Upper lobe of right lung (tissue), 1 donor: ENCODE measurements at regions not wholly inside any gene's neighbourhood (a gene's known extent, or its start where the extent isn't known, plus 50 kb on each side); places are given as distances from the start of the nearest gene placed in this dataset.
"Not testable (repeated sequence)": the region's sequence is repeated elsewhere in the genome, so short reads cannot be mapped to it uniquely, and the experiment has no call there.

Experiments used
- ATAC-seq: fragments of 200-7000 bp; cut with Tn5 transposase; one replicate; pipeline ENCODE4 v1.9.1; 2020; ENCODE audit warnings: mild to moderate bottlenecking, moderate library complexity
- DNase-seq: peaks from one replicate; pipeline ENCODE4 v3.0.0-alpha.2; 2020
- H3K27ac ChIP-seq: fragments of 200-600 bp; one replicate; pipeline ENCODE4 v1.8.0; 2022
- H3K27me3 ChIP-seq: fragments of 200-600 bp; one replicate; pipeline ENCODE4 v1.8.0; 2022; ENCODE audit warnings: mild to moderate bottlenecking
- H3K36me3 ChIP-seq: fragments of 200-600 bp; one replicate; pipeline ENCODE4 v1.8.0; 2022
- H3K4me1 ChIP-seq: fragments of 200-600 bp; one replicate; pipeline ENCODE4 v1.8.0; 2022
- H3K4me3 ChIP-seq: fragments of 200-600 bp; one replicate; pipeline ENCODE4 v1.8.0; 2022; ENCODE audit warnings: mild to moderate bottlenecking
- H3K9me3 ChIP-seq: fragments of 200-600 bp; one replicate; pipeline ENCODE4 v1.8.0; 2022
- intact Hi-C: fragments of 100-400 bp; cut with DNase I; formaldehyde crosslinking; loops from one replicate; pipeline ENCODE4 v1.11.0; 2022
- TF ChIP-seq, protein P1 (sequence below): fragments of 200-600 bp; IDR thresholded peaks from one replicate; pipeline ENCODE4 v1.8.0; 2022; ENCODE audit warnings: antibody characterized with exemption
- donor health status: DM: no; HTN: yes; CAD: no; lungs with severe emphysema.

DNA sequence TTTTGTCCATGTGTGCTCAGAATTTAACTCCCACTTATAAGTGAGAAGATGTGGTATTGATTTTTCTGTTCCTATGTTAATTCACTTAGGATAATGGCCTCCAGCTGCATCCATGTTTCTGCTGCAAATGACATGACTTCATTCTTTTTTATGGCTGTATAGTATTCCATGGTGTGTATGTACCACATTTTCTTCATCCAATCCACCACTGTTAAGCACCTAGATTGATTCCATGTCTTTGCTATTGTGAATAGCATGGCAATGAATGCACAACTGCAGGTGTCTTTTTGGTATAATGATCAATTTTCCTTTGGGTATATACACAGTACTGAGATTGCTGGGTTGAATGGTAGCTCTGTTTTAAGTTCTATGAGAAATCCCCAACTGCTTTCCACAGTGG, 657.7 kb downstream of the ETNK1 start:
- intact Hi-C loops = no loop called here
- H3K4me1 ChIP-seq = no peaks in the 10 kb centered on the region
- no peaks in the 10 kb centered on the region for H3K9me3 ChIP-seq
- no peak overlapping the region for H3K27ac ChIP-seq
- ATAC-seq = no peak
- TF ChIP-seq, protein P1, sequence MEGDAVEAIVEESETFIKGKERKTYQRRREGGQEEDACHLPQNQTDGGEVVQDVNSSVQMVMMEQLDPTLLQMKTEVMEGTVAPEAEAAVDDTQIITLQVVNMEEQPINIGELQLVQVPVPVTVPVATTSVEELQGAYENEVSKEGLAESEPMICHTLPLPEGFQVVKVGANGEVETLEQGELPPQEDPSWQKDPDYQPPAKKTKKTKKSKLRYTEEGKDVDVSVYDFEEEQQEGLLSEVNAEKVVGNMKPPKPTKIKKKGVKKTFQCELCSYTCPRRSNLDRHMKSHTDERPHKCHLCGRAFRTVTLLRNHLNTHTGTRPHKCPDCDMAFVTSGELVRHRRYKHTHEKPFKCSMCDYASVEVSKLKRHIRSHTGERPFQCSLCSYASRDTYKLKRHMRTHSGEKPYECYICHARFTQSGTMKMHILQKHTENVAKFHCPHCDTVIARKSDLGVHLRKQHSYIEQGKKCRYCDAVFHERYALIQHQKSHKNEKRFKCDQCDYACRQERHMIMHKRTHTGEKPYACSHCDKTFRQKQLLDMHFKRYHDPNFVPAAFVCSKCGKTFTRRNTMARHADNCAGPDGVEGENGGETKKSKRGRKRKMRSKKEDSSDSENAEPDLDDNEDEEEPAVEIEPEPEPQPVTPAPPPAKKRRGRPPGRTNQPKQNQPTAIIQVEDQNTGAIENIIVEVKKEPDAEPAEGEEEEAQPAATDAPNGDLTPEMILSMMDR = no peak
- H3K27me3 ChIP-seq = no peaks in the 10 kb centered on the region
- no peaks in the 10 kb centered on the region for H3K36me3 ChIP-seq
- DNase-seq = no peak
- H3K4me3 ChIP-seq = no peak overlapping the region

DNA sequence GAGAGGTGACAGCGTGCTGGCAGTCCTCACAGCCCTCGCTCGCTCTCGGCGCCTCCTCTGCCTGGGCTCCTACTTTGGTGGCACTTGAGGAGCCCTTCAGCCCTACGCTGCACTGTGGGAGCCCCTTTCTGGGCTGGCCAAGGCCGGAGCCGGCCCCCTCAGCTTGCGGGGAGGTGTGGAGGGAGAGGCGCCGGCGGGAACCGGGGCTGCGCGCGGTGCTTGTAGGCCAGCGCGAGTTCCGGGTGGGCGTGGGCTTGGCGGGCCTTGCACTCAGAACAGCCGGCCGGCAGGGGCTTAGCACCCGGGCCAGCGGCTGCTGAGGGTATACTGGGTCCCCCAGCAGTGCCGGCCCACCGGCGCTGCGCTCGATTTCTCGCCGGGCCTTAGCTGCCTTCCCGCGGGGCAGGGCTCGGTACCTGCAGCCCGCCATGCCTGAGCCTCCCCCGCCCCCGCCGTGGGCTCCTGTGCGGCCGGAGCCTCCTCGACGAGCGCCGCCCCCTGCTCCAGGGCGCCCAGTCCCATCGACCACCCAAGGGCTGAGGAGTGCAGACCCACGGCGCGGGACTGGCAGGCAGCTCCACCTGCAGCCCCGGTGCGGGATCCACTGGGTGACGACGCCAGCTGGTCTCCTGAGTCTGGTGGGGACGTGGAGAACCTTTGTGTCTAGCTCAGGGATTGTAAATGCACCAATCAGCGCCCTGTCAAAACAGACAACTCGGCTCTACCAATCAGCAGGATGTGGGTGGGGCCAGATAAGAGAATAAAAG, 661.0 kb downstream of the ETNK1 start:
- H3K4me1 ChIP-seq, intact Hi-C loops, ATAC-seq, DNase-seq, H3K27me3 ChIP-seq, H3K9me3 ChIP-seq, H3K4me3 ChIP-seq, H3K27ac ChIP-seq, H3K36me3 ChIP-seq: not testable (repeated sequence)

DNA sequence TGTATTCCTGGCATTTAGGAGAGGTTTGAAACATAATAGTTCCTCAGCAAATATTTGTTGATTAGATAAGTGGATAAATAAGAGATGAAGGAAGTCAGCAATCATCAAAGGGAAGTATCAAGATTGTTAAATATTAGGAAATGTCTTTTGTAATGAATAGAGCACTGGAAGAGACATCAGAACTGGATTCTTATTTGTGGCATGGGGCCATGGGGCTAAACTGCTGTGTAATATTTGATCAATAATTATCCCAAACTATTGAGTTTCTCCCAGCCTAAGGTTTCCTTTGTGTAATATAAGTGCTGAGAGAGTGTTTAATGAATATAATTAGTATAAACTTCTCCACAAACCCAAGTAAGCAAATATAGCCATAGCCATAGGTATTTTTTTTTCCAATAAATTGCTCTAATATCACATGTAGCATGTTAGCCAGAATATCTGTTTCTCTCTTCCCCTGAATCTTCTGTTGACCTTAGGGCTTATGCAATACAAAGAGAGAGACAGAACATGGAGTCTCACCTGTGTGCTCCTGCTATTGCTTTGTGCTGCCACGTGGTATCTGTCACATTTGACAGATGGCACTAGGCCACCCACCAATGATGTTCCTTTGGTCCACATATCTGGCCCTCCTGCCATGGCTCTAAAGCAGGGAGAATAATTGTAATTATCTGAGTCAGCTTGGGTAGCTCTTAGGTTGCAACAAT, 658.7 kb downstream of the SOX5 start:
- no peak overlapping the region for H3K4me3 ChIP-seq
- intact Hi-C loops = no loop called here
- no peak for ATAC-seq
- H3K27ac ChIP-seq = no peak overlapping the region
- DNase-seq = no peak
- H3K27me3 ChIP-seq = no peaks in the 10 kb centered on the region
- no peaks in the 10 kb centered on the region for H3K9me3 ChIP-seq
- no peaks in the 10 kb centered on the region for H3K4me1 ChIP-seq
- H3K36me3 ChIP-seq = no peaks in the 10 kb centered on the region
- TF ChIP-seq, protein P1 = no peak

DNA sequence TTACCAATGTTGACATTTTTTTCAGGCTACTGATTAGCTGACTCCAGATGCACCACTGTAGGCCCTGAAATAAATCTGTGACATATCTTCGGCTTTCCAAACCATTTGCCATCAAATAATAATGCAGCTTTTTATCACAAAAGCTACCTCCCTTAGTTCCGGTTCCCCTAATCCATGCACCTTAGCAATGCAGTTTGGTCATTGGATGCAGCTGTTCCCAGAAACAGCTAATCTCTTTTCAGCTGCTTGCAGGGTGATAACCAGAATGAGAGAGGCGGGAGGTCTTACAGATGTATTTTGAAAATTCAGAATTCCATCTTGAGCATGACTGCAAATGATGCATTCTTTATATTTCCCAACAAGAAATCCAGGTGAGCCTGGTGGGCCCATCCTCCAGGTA, 646.2 kb downstream of the SOX5 start:
- Histone ChIP-seq H3K27me3 (no peaks in the 10 kb centered on the region), H3K4me3 (no peak overlapping the region), H3K9me3 (no peaks in the 10 kb centered on the region), H3K36me3 (no peaks in the 10 kb centered on the region), H3K27ac (no peak overlapping the region), H3K4me1 (no peaks in the 10 kb centered on the region)
- DNase-seq = no peak
- TF ChIP-seq, protein P1 = no peak
- intact Hi-C loops = no loop called here
- no peak for ATAC-seq

DNA sequence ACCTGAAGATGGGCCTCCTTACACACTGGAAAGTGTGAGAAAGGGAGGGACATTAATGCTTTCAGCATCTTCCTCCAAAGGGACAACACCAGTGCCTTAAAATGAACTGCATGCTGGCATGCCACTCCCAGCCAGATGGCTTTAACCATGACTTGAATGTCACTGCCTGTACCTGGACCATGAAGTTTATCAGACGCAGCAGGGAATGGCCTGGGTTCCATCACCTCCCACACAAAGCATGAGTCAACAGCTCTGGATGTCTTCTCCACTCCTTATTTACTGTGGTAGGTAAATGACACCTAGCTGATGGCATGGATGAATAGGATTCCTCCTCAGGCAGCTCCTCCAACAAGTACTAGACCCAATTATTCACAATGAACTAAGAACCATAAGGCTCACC, 645.6 kb downstream of the SOX5 start:
- intact Hi-C loops = no loop called here
- no peaks in the 10 kb centered on the region for H3K4me1 ChIP-seq
- DNase-seq = no peak
- no peak overlapping the region for H3K4me3 ChIP-seq
- no peaks in the 10 kb centered on the region for H3K36me3 ChIP-seq
- TF ChIP-seq, protein P1 = no peak
- no peaks in the 10 kb centered on the region for H3K27me3 ChIP-seq
- ATAC-seq = no peak
- H3K27ac ChIP-seq = no peak overlapping the region
- H3K9me3 ChIP-seq = no peaks in the 10 kb centered on the region

DNA sequence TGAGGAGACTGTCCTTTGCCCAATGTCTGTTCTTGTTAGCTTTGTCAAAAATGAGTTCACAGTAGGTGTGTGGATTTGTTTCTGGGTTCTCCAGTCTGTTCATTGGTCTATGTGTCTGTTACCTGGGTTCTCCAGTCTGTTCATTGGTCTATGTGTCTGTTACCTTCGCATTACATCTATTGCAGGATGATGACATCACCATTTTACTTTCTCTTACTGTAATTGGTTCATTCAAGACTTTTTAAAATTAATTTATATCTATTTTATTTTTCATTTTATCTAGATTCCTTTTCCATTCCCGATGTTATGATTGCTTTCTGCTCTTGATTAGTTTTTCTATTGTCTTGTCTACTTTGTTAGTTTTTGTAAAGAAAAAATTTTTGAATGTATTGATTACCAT, 615.5 kb downstream of the SOX5 start:
- TF ChIP-seq, protein P1 = no peak
- no peak for ATAC-seq
- H3K4me3 ChIP-seq = no peak overlapping the region

More for the DNA sequence above, 615.5 kb downstream of the SOX5 start:
- Histone ChIP-seq H3K27ac (no peak overlapping the region), H3K4me1 (no peaks in the 10 kb centered on the region), H3K9me3 (no peaks in the 10 kb centered on the region), H3K36me3 (no peaks in the 10 kb centered on the region), H3K27me3 (no peaks in the 10 kb centered on the region)
- intact Hi-C loops = no loop called here
- no peak for DNase-seq
